ENCODE measurements at regions not wholly inside any gene's neighbourhood (a gene's known extent, or its start where the extent isn't known, plus 50 kb on each side); places are given as distances from the start of the nearest gene placed in this dataset.

- Histone ChIP-seq H3K14ac (ENCODE audit: low read length in 2 of 2) (peak overlapping the region in 1 of 2 experiments; percentile 50), H3K27ac (ENCODE audit: low read length, poor library complexity, severe bottlenecking) (no peak overlapping the region), H3K9me3 (ENCODE audit: control insufficient read depth, low read length) (no peaks in the 10 kb centered on the region), H3K23ac (ENCODE audit: low read length in 2 of 2) (no peak overlapping the region), H2BK12ac (ENCODE audit: low read length in 2 of 2) (no peak overlapping the region), H4K91ac (ENCODE audit: low read length) (no peak overlapping the region), H3K4me3 (ENCODE audit: insufficient read depth in 1 of 2, low read depth in 1 of 2, low read length in 2 of 2) (no peak overlapping the region), H3K4me1 (ENCODE audit: control insufficient read depth, insufficient read depth, low read depth, low read length) (peaks cover 13% of the 10 kb centered on the region), H3K27me3 (ENCODE audit: control insufficient read depth in 1 of 2, insufficient read depth in 1 of 2, low read length in 2 of 2) (no peaks in the 10 kb centered on the region), H2BK120ac (ENCODE audit: low read depth, low read length) (no peak overlapping the region), H3K79me1 (replicated peaks; ENCODE audit: low read length, poor library complexity, severe bottlenecking) (no peaks in the 10 kb centered on the region), H4K8ac (ENCODE audit: low read length) (no peak overlapping the region), H3K4ac (ENCODE audit: low read depth in 1 of 2, low read length in 2 of 2) (no peak overlapping the region), H2AK5ac (ENCODE audit: low read length, severe bottlenecking) (no peak overlapping the region), H2BK5ac (ENCODE audit: low read depth, low read length, poor library complexity, severe bottlenecking) (no peak overlapping the region), H3K18ac (ENCODE audit: low read depth in 1 of 2, low read length in 2 of 2) (no peak overlapping the region), H3K4me2 (ENCODE audit: low read length, poor library complexity, severe bottlenecking) (no peak overlapping the region), H3K36me3 (ENCODE audit: control insufficient read depth in 1 of 2, insufficient read depth in 2 of 2, low read depth in 1 of 2, low read length in 2 of 2) (no peaks in the 10 kb centered on the region), H2AFZ (ENCODE audit: low read depth, low read length) (no peak overlapping the region), H2BK15ac (ENCODE audit: low read depth, poor library complexity, severe bottlenecking) (no peak overlapping the region), H3K9ac (ENCODE audit: low read length) (no peak overlapping the region)
- no peak for DNase-seq
- WGBS: 96% methylated on average over 17 of the region's 17 CpGs
Observed at GRCh38 chr4:188824553-188824952, 685.3 kb downstream of the TRIML1 start.

GRCh38 chr4:188826393-188826792 lies 687.2 kb downstream of the TRIML1 start:
- H3K23ac ChIP-seq (ENCODE audit: low read length in 2 of 2): no peak overlapping the region
- no peak overlapping the region for H2AFZ ChIP-seq (ENCODE audit: low read depth, low read length)
- H2BK12ac ChIP-seq (ENCODE audit: low read length in 2 of 2): no peak overlapping the region
- H3K4me3 ChIP-seq (ENCODE audit: insufficient read depth in 1 of 2, low read depth in 1 of 2, low read length in 2 of 2): no peak overlapping the region
- no peak overlapping the region for H3K27ac ChIP-seq (ENCODE audit: low read length, poor library complexity, severe bottlenecking)
- no peak overlapping the region for H3K14ac ChIP-seq (ENCODE audit: low read length in 2 of 2)
- H3K18ac ChIP-seq (ENCODE audit: low read depth in 1 of 2, low read length in 2 of 2): no peak overlapping the region
- no peak overlapping the region for H2BK15ac ChIP-seq (ENCODE audit: low read depth, poor library complexity, severe bottlenecking)
- H3K4me1 ChIP-seq (ENCODE audit: control insufficient read depth, insufficient read depth, low read depth, low read length): peaks cover 14% of the 10 kb centered on the region
- H2BK5ac ChIP-seq (ENCODE audit: low read depth, low read length, poor library complexity, severe bottlenecking): no peak overlapping the region
- H2BK120ac ChIP-seq (ENCODE audit: low read depth, low read length): no peak overlapping the region
- no peaks in the 10 kb centered on the region for H3K79me1 ChIP-seq (replicated peaks; ENCODE audit: low read length, poor library complexity, severe bottlenecking)
- H4K8ac ChIP-seq (ENCODE audit: low read length): no peak overlapping the region
- H3K9ac ChIP-seq (ENCODE audit: low read length): no peak overlapping the region
- H2AK5ac ChIP-seq (ENCODE audit: low read length, severe bottlenecking): no peak overlapping the region
- no peak overlapping the region for H3K4ac ChIP-seq (ENCODE audit: low read depth in 1 of 2, low read length in 2 of 2)
- no peak for DNase-seq
- no peak overlapping the region for H4K91ac ChIP-seq (ENCODE audit: low read length)
- H3K36me3 ChIP-seq (ENCODE audit: control insufficient read depth in 1 of 2, insufficient read depth in 2 of 2, low read depth in 1 of 2, low read length in 2 of 2): no peaks in the 10 kb centered on the region
- no peaks in the 10 kb centered on the region for H3K27me3 ChIP-seq (ENCODE audit: control insufficient read depth in 1 of 2, insufficient read depth in 1 of 2, low read length in 2 of 2)
- no peak overlapping the region for H3K4me2 ChIP-seq (ENCODE audit: low read length, poor library complexity, severe bottlenecking)
- no peaks in the 10 kb centered on the region for H3K9me3 ChIP-seq (ENCODE audit: control insufficient read depth, low read length)

- Histone ChIP-seq H3K27ac (ENCODE audit: low read length, poor library complexity, severe bottlenecking) (no peak overlapping the region), H2BK15ac (ENCODE audit: low read depth, poor library complexity, severe bottlenecking) (no peak overlapping the region), H4K8ac (ENCODE audit: low read length) (no peak overlapping the region), H3K14ac (ENCODE audit: low read length in 2 of 2) (no peak overlapping the region), H2AK5ac (ENCODE audit: low read length, severe bottlenecking) (no peak overlapping the region), H3K4me2 (ENCODE audit: low read length, poor library complexity, severe bottlenecking) (no peak overlapping the region), H2AFZ (ENCODE audit: low read depth, low read length) (no peak overlapping the region), H3K23ac (ENCODE audit: low read length in 2 of 2) (no peak overlapping the region), H2BK5ac (ENCODE audit: low read depth, low read length, poor library complexity, severe bottlenecking) (no peak overlapping the region), H3K9me3 (ENCODE audit: control insufficient read depth, low read length) (no peaks in the 10 kb centered on the region), H3K4me3 (ENCODE audit: insufficient read depth in 1 of 2, low read depth in 1 of 2, low read length in 2 of 2) (no peak overlapping the region), H3K79me1 (replicated peaks; ENCODE audit: low read length, poor library complexity, severe bottlenecking) (no peaks in the 10 kb centered on the region), H2BK120ac (ENCODE audit: low read depth, low read length) (no peak overlapping the region), H3K36me3 (ENCODE audit: control insufficient read depth in 1 of 2, insufficient read depth in 2 of 2, low read depth in 1 of 2, low read length in 2 of 2) (no peaks in the 10 kb centered on the region), H3K4ac (ENCODE audit: low read depth in 1 of 2, low read length in 2 of 2) (no peak overlapping the region), H3K18ac (ENCODE audit: low read depth in 1 of 2, low read length in 2 of 2) (no peak overlapping the region), H3K9ac (ENCODE audit: low read length) (no peak overlapping the region), H4K91ac (ENCODE audit: low read length) (no peak overlapping the region), H3K4me1 (ENCODE audit: control insufficient read depth, insufficient read depth, low read depth, low read length) (no peaks in the 10 kb centered on the region), H3K27me3 (ENCODE audit: control insufficient read depth in 1 of 2, insufficient read depth in 1 of 2, low read length in 2 of 2) (no peaks in the 10 kb centered on the region), H2BK12ac (ENCODE audit: low read length in 2 of 2) (no peak overlapping the region)
- 60% methylated on average over 1 of the region's 1 CpG for WGBS
- DNase-seq: no peak
Observed at GRCh38 chr4:188839704-188840103, 700.5 kb downstream of the TRIML1 start.

- Histone ChIP-seq H3K79me1 (replicated peaks; ENCODE audit: low read length, poor library complexity, severe bottlenecking) (no peaks in the 10 kb centered on the region), H2AK5ac (ENCODE audit: low read length, severe bottlenecking) (no peak overlapping the region), H3K14ac (ENCODE audit: low read length in 2 of 2) (no peak overlapping the region), H3K9me3 (ENCODE audit: control insufficient read depth, low read length) (no peaks in the 10 kb centered on the region), H3K27me3 (ENCODE audit: control insufficient read depth in 1 of 2, insufficient read depth in 1 of 2, low read length in 2 of 2) (no peaks in the 10 kb centered on the region), H2BK5ac (ENCODE audit: low read depth, low read length, poor library complexity, severe bottlenecking) (no peak overlapping the region), H4K8ac (ENCODE audit: low read length) (no peak overlapping the region), H3K4me1 (ENCODE audit: control insufficient read depth, insufficient read depth, low read depth, low read length) (no peaks in the 10 kb centered on the region), H3K36me3 (ENCODE audit: control insufficient read depth in 1 of 2, insufficient read depth in 2 of 2, low read depth in 1 of 2, low read length in 2 of 2) (no peaks in the 10 kb centered on the region), H2BK120ac (ENCODE audit: low read depth, low read length) (no peak overlapping the region), H3K9ac (ENCODE audit: low read length) (no peak overlapping the region), H2BK12ac (ENCODE audit: low read length in 2 of 2) (no peak overlapping the region), H2AFZ (ENCODE audit: low read depth, low read length) (no peak overlapping the region), H3K4me3 (ENCODE audit: insufficient read depth in 1 of 2, low read depth in 1 of 2, low read length in 2 of 2) (no peak overlapping the region), H3K4me2 (ENCODE audit: low read length, poor library complexity, severe bottlenecking) (no peak overlapping the region), H3K18ac (ENCODE audit: low read depth in 1 of 2, low read length in 2 of 2) (no peak overlapping the region), H3K4ac (ENCODE audit: low read depth in 1 of 2, low read length in 2 of 2) (no peak overlapping the region), H4K91ac (ENCODE audit: low read length) (no peak overlapping the region), H2BK15ac (ENCODE audit: low read depth, poor library complexity, severe bottlenecking) (no peak overlapping the region), H3K27ac (ENCODE audit: low read length, poor library complexity, severe bottlenecking) (no peak overlapping the region), H3K23ac (ENCODE audit: low read length in 2 of 2) (no peak overlapping the region)
- no peak for DNase-seq
- WGBS: 90% methylated on average over 11 of the region's 11 CpGs
Observed at GRCh38 chr4:188841523-188841922, 702.3 kb downstream of the TRIML1 start.
